ENCODE measurements at regions not wholly inside any gene's neighbourhood (a gene's known extent, or its start where the extent isn't known, plus 50 kb on each side); places are given as distances from the start of the nearest gene placed in this dataset.
A peak's percentile ranks its signal among the peaks of the same experiment; 100 is the strongest.

DNA sequence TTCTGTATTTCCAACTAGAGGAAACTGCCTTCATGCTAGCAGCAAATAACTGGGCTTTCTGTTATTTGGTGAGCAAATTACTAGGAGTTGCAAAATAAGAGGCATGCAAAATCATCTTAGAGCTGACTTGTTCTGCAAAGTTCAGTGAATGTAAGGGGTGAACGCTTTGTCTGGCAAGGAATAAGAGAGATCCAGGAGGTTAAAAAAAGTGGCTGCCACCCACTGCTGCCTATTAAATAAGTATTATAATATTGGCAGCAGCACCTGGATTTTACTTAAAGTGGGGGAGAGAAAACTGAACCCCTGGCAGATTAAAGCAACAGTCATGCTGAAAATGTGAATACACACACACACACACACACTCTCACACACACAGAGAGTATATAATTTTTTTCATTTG lies 557.0 kb downstream of the FLRT2 start:
- no peak overlapping the region for H3K27ac ChIP-seq (ENCODE audit: low read depth, low read length)

GRCh38 chr14:86084097-86084496 lies 554.2 kb downstream of the FLRT2 start:
- DNase-seq (ENCODE audit: insufficient read length, low spot score, missing footprints): no peak
- H2AFZ ChIP-seq (ENCODE audit: low read length): no peak overlapping the region

More for the DNA sequence above, 557.0 kb downstream of the FLRT2 start:
- no peaks in the 10 kb centered on the region for H3K27me3 ChIP-seq (ENCODE audit: insufficient read depth, low read length)
- DNase-seq (ENCODE audit: insufficient read length, low spot score, missing footprints): peak; percentile 5
- H4K20me1 ChIP-seq (ENCODE audit: insufficient read depth, low read length): no peaks in the 10 kb centered on the region
- H3K79me2 ChIP-seq (ENCODE audit: insufficient read depth, low read length): no peaks in the 10 kb centered on the region
- no peak overlapping the region for H3K4me2 ChIP-seq (ENCODE audit: insufficient read depth, low read length)
- no peaks in the 10 kb centered on the region for H3K36me3 ChIP-seq (ENCODE audit: insufficient read depth, low read length)
- TF ChIP-seq, protein P1, sequence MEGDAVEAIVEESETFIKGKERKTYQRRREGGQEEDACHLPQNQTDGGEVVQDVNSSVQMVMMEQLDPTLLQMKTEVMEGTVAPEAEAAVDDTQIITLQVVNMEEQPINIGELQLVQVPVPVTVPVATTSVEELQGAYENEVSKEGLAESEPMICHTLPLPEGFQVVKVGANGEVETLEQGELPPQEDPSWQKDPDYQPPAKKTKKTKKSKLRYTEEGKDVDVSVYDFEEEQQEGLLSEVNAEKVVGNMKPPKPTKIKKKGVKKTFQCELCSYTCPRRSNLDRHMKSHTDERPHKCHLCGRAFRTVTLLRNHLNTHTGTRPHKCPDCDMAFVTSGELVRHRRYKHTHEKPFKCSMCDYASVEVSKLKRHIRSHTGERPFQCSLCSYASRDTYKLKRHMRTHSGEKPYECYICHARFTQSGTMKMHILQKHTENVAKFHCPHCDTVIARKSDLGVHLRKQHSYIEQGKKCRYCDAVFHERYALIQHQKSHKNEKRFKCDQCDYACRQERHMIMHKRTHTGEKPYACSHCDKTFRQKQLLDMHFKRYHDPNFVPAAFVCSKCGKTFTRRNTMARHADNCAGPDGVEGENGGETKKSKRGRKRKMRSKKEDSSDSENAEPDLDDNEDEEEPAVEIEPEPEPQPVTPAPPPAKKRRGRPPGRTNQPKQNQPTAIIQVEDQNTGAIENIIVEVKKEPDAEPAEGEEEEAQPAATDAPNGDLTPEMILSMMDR (IDR thresholded peaks at IDR 0.05; ENCODE audit: extremely low read depth, low read depth, low read length): no peak
- no peaks in the 10 kb centered on the region for H3K4me1 ChIP-seq (ENCODE audit: insufficient read depth, low read length)
- no peaks in the 10 kb centered on the region for H3K9me3 ChIP-seq (ENCODE audit: low read depth, low read length)
- no peak overlapping the region for H2AFZ ChIP-seq (ENCODE audit: low read length)
- no peak overlapping the region for H3K4me3 ChIP-seq (ENCODE audit: insufficient read depth, low read length)

GRCh38 chr14:86083616-86084015 lies 553.7 kb downstream of the FLRT2 start:
- Histone ChIP-seq H3K79me2 (ENCODE audit: insufficient read depth, low read length) (no peaks in the 10 kb centered on the region), H3K4me2 (ENCODE audit: insufficient read depth, low read length) (no peak overlapping the region), H3K4me1 (ENCODE audit: insufficient read depth, low read length) (no peaks in the 10 kb centered on the region), H3K4me3 (ENCODE audit: insufficient read depth, low read length) (no peak overlapping the region), H4K20me1 (ENCODE audit: insufficient read depth, low read length) (no peaks in the 10 kb centered on the region), H3K27ac (ENCODE audit: low read depth, low read length) (no peak overlapping the region), H3K36me3 (ENCODE audit: insufficient read depth, low read length) (no peaks in the 10 kb centered on the region), H3K27me3 (ENCODE audit: insufficient read depth, low read length) (no peaks in the 10 kb centered on the region), H3K9me3 (ENCODE audit: low read depth, low read length) (no peaks in the 10 kb centered on the region), H2AFZ (ENCODE audit: low read length) (no peak overlapping the region)
- peak; percentile 55 for DNase-seq (ENCODE audit: insufficient read length, low spot score, missing footprints)
- TF ChIP-seq, protein P1 (IDR thresholded peaks at IDR 0.05; ENCODE audit: extremely low read depth, low read depth, low read length): no peak

More at GRCh38 chr14:86084097-86084496, 554.2 kb downstream of the FLRT2 start:
- Histone ChIP-seq H3K4me1 (ENCODE audit: insufficient read depth, low read length) (no peaks in the 10 kb centered on the region), H3K27ac (ENCODE audit: low read depth, low read length) (no peak overlapping the region), H4K20me1 (ENCODE audit: insufficient read depth, low read length) (no peaks in the 10 kb centered on the region), H3K27me3 (ENCODE audit: insufficient read depth, low read length) (no peaks in the 10 kb centered on the region), H3K79me2 (ENCODE audit: insufficient read depth, low read length) (no peaks in the 10 kb centered on the region), H3K9me3 (ENCODE audit: low read depth, low read length) (no peaks in the 10 kb centered on the region), H3K36me3 (ENCODE audit: insufficient read depth, low read length) (no peaks in the 10 kb centered on the region), H3K4me3 (ENCODE audit: insufficient read depth, low read length) (no peak overlapping the region), H3K4me2 (ENCODE audit: insufficient read depth, low read length) (no peak overlapping the region)
- TF ChIP-seq, protein P1 (IDR thresholded peaks at IDR 0.05; ENCODE audit: extremely low read depth, low read depth, low read length): no peak

- no peak for DNase-seq (ENCODE audit: insufficient read length, low spot score, missing footprints)
- H3K27ac ChIP-seq (ENCODE audit: low read depth, low read length): no peak overlapping the region
- no peaks in the 10 kb centered on the region for H4K20me1 ChIP-seq (ENCODE audit: insufficient read depth, low read length)
- no peaks in the 10 kb centered on the region for H3K4me1 ChIP-seq (ENCODE audit: insufficient read depth, low read length)
- no peaks in the 10 kb centered on the region for H3K79me2 ChIP-seq (ENCODE audit: insufficient read depth, low read length)
- no peak overlapping the region for H2AFZ ChIP-seq (ENCODE audit: low read length)
- no peak overlapping the region for H3K4me2 ChIP-seq (ENCODE audit: insufficient read depth, low read length)
- H3K36me3 ChIP-seq (ENCODE audit: insufficient read depth, low read length): no peaks in the 10 kb centered on the region
- H3K27me3 ChIP-seq (ENCODE audit: insufficient read depth, low read length): no peaks in the 10 kb centered on the region
- TF ChIP-seq, protein P1 (IDR thresholded peaks at IDR 0.05; ENCODE audit: extremely low read depth, low read depth, low read length): no peak
- H3K9me3 ChIP-seq (ENCODE audit: low read depth, low read length): no peaks in the 10 kb centered on the region
- no peak overlapping the region for H3K4me3 ChIP-seq (ENCODE audit: insufficient read depth, low read length)
Observed at GRCh38 chr14:86072116-86072894, 542.4 kb downstream of the FLRT2 start.
